ENCODE measurements at regions not wholly inside any gene's neighbourhood (a gene's known extent, or its start where the extent isn't known, plus 50 kb on each side); places are given as distances from the start of the nearest gene placed in this dataset.

GRCh38 chr2:128742467-128742866, 423.8 kb upstream of the HS6ST1 start:
- Histone ChIP-seq H3K27ac (ENCODE audit: low read depth in 1 of 2, low read length in 2 of 2) (no peak overlapping the region), H3K9ac (ENCODE audit: low read depth in 1 of 2, low read length in 2 of 2) (no peak overlapping the region), H3K36me3 (ENCODE audit: control insufficient read depth in 4 of 4, insufficient read depth in 3 of 4, low read depth in 1 of 4, low read length in 3 of 4) (no peaks in the 10 kb centered on the region), H3K27me3 (ENCODE audit: control insufficient read depth in 4 of 4, insufficient read depth in 4 of 4, low read length in 3 of 4) (no peaks in the 10 kb centered on the region), H3K4me1 (ENCODE audit: control insufficient read depth in 4 of 4, insufficient read depth in 4 of 4, low read length in 3 of 4) (no peaks in the 10 kb centered on the region), H3K9me3 (ENCODE audit: control insufficient read depth in 4 of 4, low read length in 3 of 4) (no peaks in the 10 kb centered on the region), H3K4me3 (ENCODE audit: low read depth in 1 of 3, low read length in 3 of 3) (no peak overlapping the region)
- TF ChIP-seq RAD21 (IDR thresholded peaks at IDR 0.05) (no peak), RXRA (IDR thresholded peaks at IDR 0.05) (no peak), EGR1 (IDR thresholded peaks at IDR 0.05; ENCODE audit: low read depth in 2 of 2) (no peak), HNF4G (IDR thresholded peaks at IDR 0.05) (no peak), JUND (IDR thresholded peaks at IDR 0.05) (no peak), FOXA1 (IDR thresholded peaks at IDR 0.05) (no peak), YY1 (IDR thresholded peaks at IDR 0.05) (no peak), CTCF (IDR thresholded peaks at IDR 0.05; ENCODE audit: low read depth, low read length, missing input control) (no peak), SP1 (IDR thresholded peaks at IDR 0.05) (no peak), FOXA2 (IDR thresholded peaks at IDR 0.05) (no peak), ATF3 (IDR thresholded peaks at IDR 0.05) (no peak), HNF4A (conservative IDR thresholded peaks at IDR 0.05) (no peak)
- WGBS, result 79% methylated on average over 3 of the region's 3 CpGs
- DNase-seq (ENCODE audit: low spot score), result no peak

GRCh38 chr2:128745946-128746345, 427.3 kb upstream of the HS6ST1 start:
- H3K4me1 ChIP-seq (ENCODE audit: control insufficient read depth in 4 of 4, insufficient read depth in 4 of 4, low read length in 3 of 4), result no peaks in the 10 kb centered on the region
- no peaks in the 10 kb centered on the region for H3K36me3 ChIP-seq (ENCODE audit: control insufficient read depth in 4 of 4, insufficient read depth in 3 of 4, low read depth in 1 of 4, low read length in 3 of 4)
- no peaks in the 10 kb centered on the region for H3K9me3 ChIP-seq (ENCODE audit: control insufficient read depth in 4 of 4, low read length in 3 of 4)
- TF ChIP-seq SP1 (IDR thresholded peaks at IDR 0.05) (no peak), REST (IDR thresholded peaks at IDR 0.05) (no peak)
- no peak overlapping the region for H3K27ac ChIP-seq (ENCODE audit: low read depth in 1 of 2, low read length in 2 of 2)
- no peak overlapping the region for H3K9ac ChIP-seq (ENCODE audit: low read depth in 1 of 2, low read length in 2 of 2)
- H3K4me3 ChIP-seq (ENCODE audit: low read depth in 1 of 3, low read length in 3 of 3), result no peak overlapping the region
- DNase-seq (ENCODE audit: low spot score), result no peak
- no peaks in the 10 kb centered on the region for H3K27me3 ChIP-seq (ENCODE audit: control insufficient read depth in 4 of 4, insufficient read depth in 4 of 4, low read length in 3 of 4)

- no peak for DNase-seq (ENCODE audit: low spot score)
- no peak overlapping the region for H3K4me3 ChIP-seq (ENCODE audit: low read depth in 1 of 3, low read length in 3 of 3)
- H3K36me3 ChIP-seq (ENCODE audit: control insufficient read depth in 4 of 4, insufficient read depth in 3 of 4, low read depth in 1 of 4, low read length in 3 of 4), result no peaks in the 10 kb centered on the region
- H3K27ac ChIP-seq (ENCODE audit: low read depth in 1 of 2, low read length in 2 of 2), result no peak overlapping the region
- 30% methylated on average over 5 of the region's 5 CpGs for WGBS
- H3K4me1 ChIP-seq (ENCODE audit: control insufficient read depth in 4 of 4, insufficient read depth in 4 of 4, low read length in 3 of 4), result no peaks in the 10 kb centered on the region
- H3K27me3 ChIP-seq (ENCODE audit: control insufficient read depth in 4 of 4, insufficient read depth in 4 of 4, low read length in 3 of 4), result no peaks in the 10 kb centered on the region
- no peak overlapping the region for H3K9ac ChIP-seq (ENCODE audit: low read depth in 1 of 2, low read length in 2 of 2)
- no peaks in the 10 kb centered on the region for H3K9me3 ChIP-seq (ENCODE audit: control insufficient read depth in 4 of 4, low read length in 3 of 4)
- TF ChIP-seq YY1 (IDR thresholded peaks at IDR 0.05) (no peak), NR2F2 (IDR thresholded peaks at IDR 0.05) (peak; percentile 25), CTCF (IDR thresholded peaks at IDR 0.05; ENCODE audit: low read depth, low read length, missing input control) (no peak), RXRA (IDR thresholded peaks at IDR 0.05) (peak; percentile 47), MAX (IDR thresholded peaks at IDR 0.05) (no peak)
Observed at GRCh38 chr2:128746356-128746755, 427.7 kb upstream of the HS6ST1 start.

All from liver (tissue), 8 donors.